ENCODE measurements at regions not wholly inside any gene's neighbourhood (a gene's known extent, or its start where the extent isn't known, plus 50 kb on each side); places are given as distances from the start of the nearest gene placed in this dataset.

GRCh38 chr22:48694296-48694883, 1133.3 kb downstream of the BRD1 start:
- peak overlapping the region; percentile 45 for H2BK5ac ChIP-seq (ENCODE audit: low read length)
- H3K4me2 ChIP-seq (ENCODE audit: insufficient read depth, low read length, poor library complexity, severe bottlenecking): no peak overlapping the region
- H2BK12ac ChIP-seq (ENCODE audit: low read length): no peak overlapping the region
- H3K79me1 ChIP-seq (ENCODE audit: low read depth, low read length): peaks cover 9% of the 10 kb centered on the region
- no peak overlapping the region for H3K23ac ChIP-seq (ENCODE audit: low read depth, low read length, poor library complexity)
- peak overlapping the region; percentile 46 for H3K18ac ChIP-seq (ENCODE audit: low read length)
- H2BK15ac ChIP-seq (ENCODE audit: low read length): no peak overlapping the region
- H4K91ac ChIP-seq (ENCODE audit: low read depth, low read length, poor library complexity): no peak overlapping the region
- H4K8ac ChIP-seq (ENCODE audit: low read depth, low read length): no peak overlapping the region
- H3K9ac ChIP-seq (ENCODE audit: low read depth, low read length, poor library complexity): no peak overlapping the region
- H2BK120ac ChIP-seq (ENCODE audit: low read depth, low read length): no peak overlapping the region
- no peak overlapping the region for H2AK5ac ChIP-seq (ENCODE audit: low read depth, low read length)
- peaks cover 0 to 4% of the 10 kb centered on the region in 2 donors for H3K4me1 ChIP-seq (ENCODE audit: control insufficient read depth in 2 of 2, insufficient read depth in 1 of 2, low read depth in 1 of 2, low read length in 2 of 2)
- no peak overlapping the region for H3K4me3 ChIP-seq (ENCODE audit: low read length in 2 of 2)
- no CpG with 5 or more reads among the region's 22 CpGs for WGBS, 2 donors (ENCODE audit: extremely low coverage in 2 of 2, insufficient read length in 2 of 2, insufficient replicate concordance in 1 of 2)
- H3K14ac ChIP-seq (ENCODE audit: low read length): no peak overlapping the region
- no peak overlapping the region for H3K4ac ChIP-seq (ENCODE audit: low read length)
- peaks cover 0 to 2% of the 10 kb centered on the region in 2 donors for H3K9me3 ChIP-seq (replicated peaks in 1 of 2; ENCODE audit: control insufficient read depth in 2 of 2, insufficient read depth in 1 of 2, low read depth in 1 of 2, low read length in 2 of 2)
- H3K36me3 ChIP-seq (replicated peaks in 1 of 2; ENCODE audit: control insufficient read depth in 2 of 2, insufficient read depth in 2 of 2, low read length in 2 of 2): peaks cover 0 to 2% of the 10 kb centered on the region in 2 donors
- H3K27me3 ChIP-seq (ENCODE audit: control insufficient read depth in 3 of 3, insufficient read depth in 3 of 3, low read depth in 1 of 3, low read length in 3 of 3): no peaks in the 10 kb centered on the region
- H3K27ac ChIP-seq (replicated peaks; ENCODE audit: low read length): no peak overlapping the region
- H2AFZ ChIP-seq (ENCODE audit: low read length): no peak overlapping the region
- no peak for DNase-seq (ENCODE audit: low spot score)

DNA sequence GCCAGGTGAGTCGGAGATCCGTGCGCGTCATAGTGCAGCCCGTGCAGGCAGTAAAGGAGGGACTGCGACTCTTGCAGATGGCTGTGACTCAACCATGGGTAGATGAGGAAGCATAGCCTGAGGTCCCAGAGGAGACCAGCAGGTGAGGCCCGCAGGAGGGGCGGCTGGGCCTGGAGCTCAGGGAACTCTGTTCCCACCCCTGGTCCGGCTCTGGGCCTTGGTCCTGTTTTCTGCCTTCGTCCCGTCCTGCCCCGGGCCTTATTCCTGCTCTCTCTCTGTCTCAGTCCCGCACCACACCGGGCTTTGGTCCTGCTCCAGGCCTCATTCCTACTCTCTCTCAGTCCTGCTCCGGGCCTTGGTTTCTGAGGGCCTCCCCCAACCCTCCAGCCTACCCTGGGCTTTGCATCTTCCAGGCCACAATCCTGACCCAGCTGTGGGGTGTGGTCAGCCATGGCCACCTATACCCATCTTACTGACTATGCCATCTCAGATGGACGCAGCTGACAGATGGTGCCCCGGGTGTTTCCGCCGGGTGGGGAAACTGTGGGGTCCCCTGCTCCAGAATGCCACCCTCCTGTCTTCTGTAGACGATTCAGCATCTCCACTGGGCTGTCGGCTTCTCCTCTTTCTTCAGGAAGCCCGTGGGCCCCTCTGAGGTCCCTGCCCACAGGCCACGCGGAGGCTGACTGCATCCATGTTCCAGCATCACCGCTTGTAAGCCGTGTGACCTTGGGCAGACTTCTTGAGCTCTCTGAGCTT, 1134.1 kb downstream of the BRD1 start:
- H4K91ac ChIP-seq (ENCODE audit: low read depth, low read length, poor library complexity): no peak overlapping the region
- no CpG with 5 or more reads among the region's 26 CpGs for WGBS, 2 donors (ENCODE audit: extremely low coverage in 2 of 2, insufficient read length in 2 of 2, insufficient replicate concordance in 1 of 2)
- H3K4ac ChIP-seq (ENCODE audit: low read length): no peak overlapping the region
- peaks cover 0 to 2% of the 10 kb centered on the region in 2 donors for H3K9me3 ChIP-seq (replicated peaks in 1 of 2; ENCODE audit: control insufficient read depth in 2 of 2, insufficient read depth in 1 of 2, low read depth in 1 of 2, low read length in 2 of 2)
- H3K4me1 ChIP-seq (ENCODE audit: control insufficient read depth in 2 of 2, insufficient read depth in 1 of 2, low read depth in 1 of 2, low read length in 2 of 2): peaks cover 0 to 2% of the 10 kb centered on the region in 2 donors
- peaks cover 9% of the 10 kb centered on the region for H3K79me1 ChIP-seq (ENCODE audit: low read depth, low read length)
- H3K14ac ChIP-seq (ENCODE audit: low read length): no peak overlapping the region
- H2BK120ac ChIP-seq (ENCODE audit: low read depth, low read length): no peak overlapping the region
- no peak for DNase-seq (ENCODE audit: low spot score)
- no peak overlapping the region for H3K27ac ChIP-seq (replicated peaks; ENCODE audit: low read length)
- no peaks in the 10 kb centered on the region for H3K27me3 ChIP-seq (ENCODE audit: control insufficient read depth in 3 of 3, insufficient read depth in 3 of 3, low read depth in 1 of 3, low read length in 3 of 3)
- no peak overlapping the region for H2AFZ ChIP-seq (ENCODE audit: low read length)
- no peak overlapping the region for H3K4me3 ChIP-seq (ENCODE audit: low read length in 2 of 2)
- peaks cover 0 to 2% of the 10 kb centered on the region in 2 donors for H3K36me3 ChIP-seq (replicated peaks in 1 of 2; ENCODE audit: control insufficient read depth in 2 of 2, insufficient read depth in 2 of 2, low read length in 2 of 2)
- no peak overlapping the region for H3K4me2 ChIP-seq (ENCODE audit: insufficient read depth, low read length, poor library complexity, severe bottlenecking)
- H3K9ac ChIP-seq (ENCODE audit: low read depth, low read length, poor library complexity): no peak overlapping the region
- no peak overlapping the region for H4K8ac ChIP-seq (ENCODE audit: low read depth, low read length)
- no peak overlapping the region for H2BK5ac ChIP-seq (ENCODE audit: low read length)
- peak overlapping the region; percentile 64 for H2AK5ac ChIP-seq (ENCODE audit: low read depth, low read length)
- no peak overlapping the region for H2BK15ac ChIP-seq (ENCODE audit: low read length)
- no peak overlapping the region for H2BK12ac ChIP-seq (ENCODE audit: low read length)
- H3K18ac ChIP-seq (ENCODE audit: low read length): peak overlapping the region; percentile 13
- no peak overlapping the region for H3K23ac ChIP-seq (ENCODE audit: low read depth, low read length, poor library complexity)

DNA sequence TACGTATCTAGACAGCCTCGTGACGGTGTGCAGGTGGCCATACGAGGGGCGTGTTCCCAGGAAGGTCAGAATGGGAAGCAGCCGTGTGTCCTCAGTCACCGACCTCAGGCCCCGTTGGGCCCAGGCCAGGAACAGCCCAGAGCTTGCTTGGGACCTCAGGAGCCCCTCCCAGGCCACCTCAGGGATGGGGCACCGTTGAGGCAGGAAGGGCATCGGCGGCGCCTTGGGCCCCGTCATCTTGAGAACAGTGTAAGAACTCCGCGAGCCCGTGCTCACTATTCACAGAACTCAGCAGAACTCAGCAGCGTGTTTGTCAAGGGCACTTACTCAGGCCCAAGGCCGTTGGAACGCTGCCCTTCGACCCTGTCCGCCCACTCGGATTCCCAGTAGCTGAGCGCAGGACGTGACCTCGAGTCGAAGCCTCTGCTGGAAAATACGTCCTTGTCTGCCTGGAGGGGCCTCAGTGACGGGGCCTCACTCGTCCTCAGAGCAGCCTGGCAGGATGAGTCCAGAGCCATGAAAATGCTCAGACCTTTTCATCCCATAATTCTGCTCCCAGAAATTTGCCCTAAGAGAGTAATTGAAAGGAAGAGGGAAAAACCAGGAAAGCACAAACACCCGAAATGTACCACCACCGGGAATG, 1134.8 kb downstream of the BRD1 start:
- Histone ChIP-seq H3K36me3 (replicated peaks in 1 of 2; ENCODE audit: control insufficient read depth in 2 of 2, insufficient read depth in 2 of 2, low read length in 2 of 2) (peaks cover 0 to 2% of the 10 kb centered on the region in 2 donors), H3K27me3 (ENCODE audit: control insufficient read depth in 3 of 3, insufficient read depth in 3 of 3, low read depth in 1 of 3, low read length in 3 of 3) (no peaks in the 10 kb centered on the region), H3K23ac (ENCODE audit: low read depth, low read length, poor library complexity) (no peak overlapping the region), H3K4me3 (ENCODE audit: low read length in 2 of 2) (no peak overlapping the region), H3K27ac (replicated peaks; ENCODE audit: low read length) (no peak overlapping the region), H2BK12ac (ENCODE audit: low read length) (no peak overlapping the region), H3K18ac (ENCODE audit: low read length) (no peak overlapping the region), H3K79me1 (ENCODE audit: low read depth, low read length) (peaks cover 4% of the 10 kb centered on the region), H2BK120ac (ENCODE audit: low read depth, low read length) (no peak overlapping the region), H2AK5ac (ENCODE audit: low read depth, low read length) (no peak overlapping the region), H3K4me2 (ENCODE audit: insufficient read depth, low read length, poor library complexity, severe bottlenecking) (no peak overlapping the region), H3K4me1 (ENCODE audit: control insufficient read depth in 2 of 2, insufficient read depth in 1 of 2, low read depth in 1 of 2, low read length in 2 of 2) (no peaks in the 10 kb centered on the region), H2BK15ac (ENCODE audit: low read length) (no peak overlapping the region), H3K14ac (ENCODE audit: low read length) (no peak overlapping the region), H4K8ac (ENCODE audit: low read depth, low read length) (no peak overlapping the region), H3K9ac (ENCODE audit: low read depth, low read length, poor library complexity) (no peak overlapping the region), H4K91ac (ENCODE audit: low read depth, low read length, poor library complexity) (no peak overlapping the region), H2BK5ac (ENCODE audit: low read length) (no peak overlapping the region), H2AFZ (ENCODE audit: low read length) (no peak overlapping the region), H3K4ac (ENCODE audit: low read length) (no peak overlapping the region), H3K9me3 (replicated peaks in 1 of 2; ENCODE audit: control insufficient read depth in 2 of 2, insufficient read depth in 1 of 2, low read depth in 1 of 2, low read length in 2 of 2) (peaks cover 0 to 2% of the 10 kb centered on the region in 2 donors)
- DNase-seq (ENCODE audit: low spot score): no peak
- no CpG with 5 or more reads among the region's 31 CpGs for WGBS, 2 donors (ENCODE audit: extremely low coverage in 2 of 2, insufficient read length in 2 of 2, insufficient replicate concordance in 1 of 2)

DNA sequence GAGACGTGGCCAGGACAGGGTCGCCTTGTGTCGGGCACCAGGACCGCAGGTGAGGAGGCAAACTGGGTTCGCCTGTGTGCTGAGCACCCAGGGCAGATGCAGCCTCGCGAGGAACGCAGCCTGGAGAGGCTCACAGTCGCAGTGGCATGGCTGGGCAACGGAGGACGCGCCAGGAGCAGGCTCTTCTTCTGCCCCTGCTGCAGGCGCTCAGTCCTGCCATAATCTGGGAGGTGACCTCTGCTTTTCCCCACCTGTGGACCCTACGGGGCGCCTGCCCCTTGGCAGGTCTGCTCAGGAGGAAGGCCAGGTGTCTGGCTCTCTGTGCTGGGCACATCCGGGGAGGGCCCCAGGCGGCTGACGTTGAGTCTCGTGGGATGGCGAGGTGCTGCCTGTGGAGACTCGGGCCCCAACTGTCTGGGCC, 1136.2 kb downstream of the BRD1 start:
- Histone ChIP-seq H4K8ac (ENCODE audit: low read depth, low read length) (no peak overlapping the region), H3K18ac (ENCODE audit: low read length) (peak overlapping the region; percentile 27), H4K91ac (ENCODE audit: low read depth, low read length, poor library complexity) (no peak overlapping the region), H3K27ac (replicated peaks; ENCODE audit: low read length) (no peak overlapping the region), H3K27me3 (ENCODE audit: control insufficient read depth in 3 of 3, insufficient read depth in 3 of 3, low read depth in 1 of 3, low read length in 3 of 3) (no peaks in the 10 kb centered on the region), H3K79me1 (ENCODE audit: low read depth, low read length) (peaks cover 4% of the 10 kb centered on the region), H2BK12ac (ENCODE audit: low read length) (no peak overlapping the region), H3K23ac (ENCODE audit: low read depth, low read length, poor library complexity) (peak overlapping the region; percentile 32), H2BK120ac (ENCODE audit: low read depth, low read length) (no peak overlapping the region), H3K4ac (ENCODE audit: low read length) (no peak overlapping the region), H2AK5ac (ENCODE audit: low read depth, low read length) (no peak overlapping the region), H3K4me1 (ENCODE audit: control insufficient read depth in 2 of 2, insufficient read depth in 1 of 2, low read depth in 1 of 2, low read length in 2 of 2) (no peaks in the 10 kb centered on the region), H2BK5ac (ENCODE audit: low read length) (no peak overlapping the region), H2AFZ (ENCODE audit: low read length) (no peak overlapping the region), H2BK15ac (ENCODE audit: low read length) (no peak overlapping the region), H3K9me3 (replicated peaks in 1 of 2; ENCODE audit: control insufficient read depth in 2 of 2, insufficient read depth in 1 of 2, low read depth in 1 of 2, low read length in 2 of 2) (peaks cover 0 to 2% of the 10 kb centered on the region in 2 donors), H3K9ac (ENCODE audit: low read depth, low read length, poor library complexity) (no peak overlapping the region), H3K4me3 (ENCODE audit: low read length in 2 of 2) (peak overlapping the region in 1 of 2 donors; percentile 39), H3K36me3 (replicated peaks in 1 of 2; ENCODE audit: control insufficient read depth in 2 of 2, insufficient read depth in 2 of 2, low read length in 2 of 2) (no peaks in the 10 kb centered on the region), H3K4me2 (ENCODE audit: insufficient read depth, low read length, poor library complexity, severe bottlenecking) (no peak overlapping the region), H3K14ac (ENCODE audit: low read length) (no peak overlapping the region)
- DNase-seq (ENCODE audit: low spot score): no peak
- no CpG with 5 or more reads among the region's 21 CpGs for WGBS, 2 donors (ENCODE audit: extremely low coverage in 2 of 2, insufficient read length in 2 of 2, insufficient replicate concordance in 1 of 2)
